ACC112 (cell line): ENCODE measurements at regions not wholly inside any gene's neighbourhood (a gene's known extent, or its start where the extent isn't known, plus 50 kb on each side); places are given as distances from the start of the nearest gene placed in this dataset.

Experiments used
- H2AFZ ChIP-seq: fragments of 200-600 bp; sonication (generic); one replicate; pipeline ENCODE4 v1.6.0; 2017; ENCODE audit warnings: antibody characterized with exemption, low read length; ENCODE audit not compliant: unreplicated experiment
- H3K27ac ChIP-seq: fragments of 200-600 bp; sonication (generic); 2 replicates; pipeline ENCODE4 v1.5.1; 2014; ENCODE audit warnings: low read depth, mild to moderate bottlenecking, antibody characterized with exemption, low read length, moderate library complexity
- H3K27me3 ChIP-seq: fragments of 200-600 bp; sonication (generic); 2 replicates; pipeline ENCODE4 v1.6.1; 2014; ENCODE audit warnings: mild to moderate bottlenecking, antibody characterized with exemption, low read length, moderate library complexity, mixed read lengths; ENCODE audit not compliant: insufficient read depth
- H3K36me3 ChIP-seq: fragments of 200-600 bp; sonication (generic); 2 replicates; pipeline ENCODE4 v1.6.1; 2016; ENCODE audit warnings: mild to moderate bottlenecking, antibody characterized with exemption, low read length, moderate library complexity, mixed read lengths; ENCODE audit not compliant: insufficient read depth
- H3K4me1 ChIP-seq: fragments of 200-600 bp; sonication (generic); one replicate; pipeline ENCODE4 v1.6.1; 2016; ENCODE audit warnings: low read length, mixed read lengths; ENCODE audit not compliant: insufficient read depth, unreplicated experiment, control insufficient read depth
- H3K4me3 ChIP-seq: fragments of 200-600 bp; sonication (generic); 2 replicates; pipeline ENCODE4 v1.5.1; 2014; ENCODE audit warnings: mild to moderate bottlenecking, low read depth, low read length
- H3K79me2 ChIP-seq: fragments of 200-600 bp; sonication (generic); one replicate; pipeline ENCODE4 v1.6.0; 2016; ENCODE audit warnings: low read length; ENCODE audit not compliant: control insufficient read depth, unreplicated experiment, insufficient read depth

- Histone ChIP-seq H3K27me3 (no peaks in the 10 kb centered on the region), H3K36me3 (no peaks in the 10 kb centered on the region), H3K4me3 (no peak overlapping the region), H3K27ac (no peak overlapping the region), H3K4me1 (peaks cover 11% of the 10 kb centered on the region), H2AFZ (no peak overlapping the region), H3K79me2 (no peaks in the 10 kb centered on the region)
Measured at GRCh38 chr2:12254280-12254860, 462.4 kb upstream of the TRIB2 start.

GRCh38 chr2:12256206-12256605 lies 460.5 kb upstream of the TRIB2 start:
- H3K4me3 ChIP-seq = no peak overlapping the region
- H3K27ac ChIP-seq = no peak overlapping the region
- H3K36me3 ChIP-seq = no peaks in the 10 kb centered on the region
- no peak overlapping the region for H2AFZ ChIP-seq
- H3K79me2 ChIP-seq = no peaks in the 10 kb centered on the region
- H3K4me1 ChIP-seq = peaks cover 7% of the 10 kb centered on the region
- H3K27me3 ChIP-seq = no peaks in the 10 kb centered on the region

- Histone ChIP-seq H3K79me2 (no peaks in the 10 kb centered on the region), H3K4me1 (peaks cover 6% of the 10 kb centered on the region), H3K27ac (no peak overlapping the region), H3K4me3 (no peak overlapping the region), H3K36me3 (no peaks in the 10 kb centered on the region), H2AFZ (peak overlapping the region; percentile 18), H3K27me3 (no peaks in the 10 kb centered on the region)
Measured at GRCh38 chr2:12257476-12257875, 459.3 kb upstream of the TRIB2 start.

- Histone ChIP-seq H3K27me3 (no peaks in the 10 kb centered on the region), H3K4me1 (peaks cover 12% of the 10 kb centered on the region), H3K27ac (no peak overlapping the region), H3K79me2 (no peaks in the 10 kb centered on the region), H3K4me3 (no peak overlapping the region), H2AFZ (no peak overlapping the region), H3K36me3 (no peaks in the 10 kb centered on the region)
Measured at GRCh38 chr2:12259493-12259892, 457.2 kb upstream of the TRIB2 start.

GRCh38 chr2:12261986-12262680 lies 454.6 kb upstream of the TRIB2 start:
- H3K4me3 ChIP-seq = no peak overlapping the region
- H3K4me1 ChIP-seq = peaks cover 12% of the 10 kb centered on the region
- no peak overlapping the region for H3K27ac ChIP-seq
- H3K27me3 ChIP-seq = no peaks in the 10 kb centered on the region
- H3K79me2 ChIP-seq = no peaks in the 10 kb centered on the region
- no peaks in the 10 kb centered on the region for H3K36me3 ChIP-seq
- no peak overlapping the region for H2AFZ ChIP-seq

GRCh38 chr2:12262681-12263436 lies 453.9 kb upstream of the TRIB2 start:
- Histone ChIP-seq H3K36me3 (no peaks in the 10 kb centered on the region), H3K27ac (no peak overlapping the region), H3K4me3 (no peak overlapping the region)

GRCh38 chr2:12263730-12264129 lies 453.0 kb upstream of the TRIB2 start:
- Histone ChIP-seq H3K4me1 (peaks cover 12% of the 10 kb centered on the region), H3K36me3 (no peaks in the 10 kb centered on the region), H3K27me3 (no peaks in the 10 kb centered on the region), H3K27ac (no peak overlapping the region), H3K79me2 (no peaks in the 10 kb centered on the region), H3K4me3 (no peak overlapping the region), H2AFZ (no peak overlapping the region)

More at GRCh38 chr2:12262681-12263436, 453.9 kb upstream of the TRIB2 start:
- no peaks in the 10 kb centered on the region for H3K79me2 ChIP-seq
- no peak overlapping the region for H2AFZ ChIP-seq
- peaks cover 12% of the 10 kb centered on the region for H3K4me1 ChIP-seq
- no peaks in the 10 kb centered on the region for H3K27me3 ChIP-seq

- Histone ChIP-seq H3K36me3 (no peaks in the 10 kb centered on the region), H2AFZ (no peak overlapping the region), H3K4me1 (peaks cover 12% of the 10 kb centered on the region), H3K27ac (no peak overlapping the region), H3K4me3 (no peak overlapping the region), H3K27me3 (no peaks in the 10 kb centered on the region), H3K79me2 (no peaks in the 10 kb centered on the region)
Measured at GRCh38 chr2:12264146-12264545, 452.6 kb upstream of the TRIB2 start.

DNA sequence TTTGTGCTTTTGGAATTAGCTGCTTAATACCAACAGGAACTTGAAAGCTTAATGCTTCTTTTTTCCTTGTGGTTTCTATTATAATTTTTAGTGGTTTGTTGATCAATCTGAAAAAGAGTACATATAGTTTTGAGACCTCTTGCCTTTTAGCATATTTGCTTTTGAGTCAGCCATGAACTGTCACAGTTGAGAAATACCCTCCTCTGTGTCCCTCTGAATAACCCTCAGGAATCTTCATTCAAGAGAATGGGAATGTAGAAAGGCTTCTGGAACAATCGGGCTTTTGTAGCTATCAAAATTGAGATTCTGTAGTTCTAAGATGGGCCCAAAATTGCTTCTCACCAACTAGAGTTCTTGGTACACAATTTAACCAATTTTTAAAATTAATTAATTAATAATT lies 451.1 kb upstream of the TRIB2 start:
- peaks cover 12% of the 10 kb centered on the region for H3K4me1 ChIP-seq
- H3K4me3 ChIP-seq = no peak overlapping the region
- H3K36me3 ChIP-seq = no peaks in the 10 kb centered on the region
- H2AFZ ChIP-seq = no peak overlapping the region
- H3K27me3 ChIP-seq = no peaks in the 10 kb centered on the region
- no peaks in the 10 kb centered on the region for H3K79me2 ChIP-seq
- no peak overlapping the region for H3K27ac ChIP-seq

DNA sequence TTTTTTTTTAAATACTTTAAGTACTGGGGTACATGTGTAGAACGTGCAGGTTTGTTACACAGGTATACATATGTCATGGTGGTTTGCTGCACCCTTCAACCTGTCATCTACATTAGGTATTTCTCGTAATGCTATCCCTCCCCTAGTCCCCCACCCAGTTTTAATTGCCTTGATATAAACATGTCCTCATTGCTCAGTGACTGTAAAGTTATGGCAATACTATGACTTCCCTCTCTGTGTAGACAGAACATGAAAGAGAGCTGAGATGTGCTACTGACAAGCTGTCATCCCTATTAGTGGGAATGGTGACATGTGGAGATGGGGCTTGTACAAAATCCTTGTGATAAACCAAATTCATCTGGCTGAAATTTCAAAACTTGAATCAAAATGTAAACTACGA lies 449.7 kb upstream of the TRIB2 start:
- Histone ChIP-seq H2AFZ (no peak overlapping the region), H3K27me3 (no peaks in the 10 kb centered on the region), H3K27ac (no peak overlapping the region), H3K4me1 (peaks cover 9% of the 10 kb centered on the region), H3K4me3 (no peak overlapping the region), H3K79me2 (no peaks in the 10 kb centered on the region), H3K36me3 (no peaks in the 10 kb centered on the region)
